ENCODE measurements at regions not wholly inside any gene's neighbourhood (a gene's known extent, or its start where the extent isn't known, plus 50 kb on each side); places are given as distances from the start of the nearest gene placed in this dataset.

GRCh38 chr9:107635101-107635802, 145.7 kb upstream of the KLF4 start:
- no peak overlapping the region for H3K27ac ChIP-seq
- POLR2A ChIA-PET (ENCODE audit: low non-redundant PET) = no interaction called here
- no peak for DNase-seq (ENCODE audit: low spot score)
- TF ChIP-seq, protein P1, sequence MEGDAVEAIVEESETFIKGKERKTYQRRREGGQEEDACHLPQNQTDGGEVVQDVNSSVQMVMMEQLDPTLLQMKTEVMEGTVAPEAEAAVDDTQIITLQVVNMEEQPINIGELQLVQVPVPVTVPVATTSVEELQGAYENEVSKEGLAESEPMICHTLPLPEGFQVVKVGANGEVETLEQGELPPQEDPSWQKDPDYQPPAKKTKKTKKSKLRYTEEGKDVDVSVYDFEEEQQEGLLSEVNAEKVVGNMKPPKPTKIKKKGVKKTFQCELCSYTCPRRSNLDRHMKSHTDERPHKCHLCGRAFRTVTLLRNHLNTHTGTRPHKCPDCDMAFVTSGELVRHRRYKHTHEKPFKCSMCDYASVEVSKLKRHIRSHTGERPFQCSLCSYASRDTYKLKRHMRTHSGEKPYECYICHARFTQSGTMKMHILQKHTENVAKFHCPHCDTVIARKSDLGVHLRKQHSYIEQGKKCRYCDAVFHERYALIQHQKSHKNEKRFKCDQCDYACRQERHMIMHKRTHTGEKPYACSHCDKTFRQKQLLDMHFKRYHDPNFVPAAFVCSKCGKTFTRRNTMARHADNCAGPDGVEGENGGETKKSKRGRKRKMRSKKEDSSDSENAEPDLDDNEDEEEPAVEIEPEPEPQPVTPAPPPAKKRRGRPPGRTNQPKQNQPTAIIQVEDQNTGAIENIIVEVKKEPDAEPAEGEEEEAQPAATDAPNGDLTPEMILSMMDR (conservative IDR thresholded peaks at IDR 0.05; ENCODE audit: low read depth) = no peak
- CTCF ChIA-PET = interaction anchor here (0.6 to 0.7 kb wide), 2 partner anchors 24 to 175 kb away, joined by 3 read pairs; no protein-coding TSS in a partner anchor

- TF ChIP-seq, protein P1 (conservative IDR thresholded peaks at IDR 0.05; ENCODE audit: low read depth) = no peak
- CTCF ChIA-PET = interaction anchor here (0.5 to 1.1 kb wide), 4 partner anchors 9 to 133 kb away, joined by 3 to 5 read pairs (median 3); no protein-coding TSS in a partner anchor
- POLR2A ChIA-PET (ENCODE audit: low non-redundant PET) = no interaction called here
- H3K27ac ChIP-seq = no peak overlapping the region
- no peak for DNase-seq (ENCODE audit: low spot score)
Observed at GRCh38 chr9:107633406-107633805, 143.8 kb upstream of the KLF4 start.

DNA sequence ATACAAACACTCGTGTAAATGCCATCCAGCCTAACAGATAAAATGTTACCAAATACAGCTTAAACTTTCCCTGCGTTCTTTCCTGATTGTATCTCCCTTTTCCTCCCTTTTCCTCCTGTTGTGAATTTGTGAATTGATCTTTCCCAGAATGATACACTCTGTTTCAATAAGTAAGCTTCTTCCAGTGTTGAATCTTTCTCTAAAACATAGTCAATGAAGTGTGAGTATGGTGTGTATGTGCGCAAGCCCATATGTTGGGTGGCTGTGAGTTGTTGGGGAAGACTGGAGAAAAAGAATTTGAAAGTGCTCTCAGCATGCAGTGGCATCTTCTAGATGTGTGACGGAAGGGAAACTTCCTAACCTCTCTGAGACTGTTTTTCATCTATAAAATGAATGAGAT, 143.1 kb upstream of the KLF4 start:
- H3K27ac ChIP-seq = no peak overlapping the region
- ChIA-PET CTCF (interaction anchor here (1.1 kb wide), 1 partner anchor 109 kb away, joined by 3 read pairs; no protein-coding TSS in a partner anchor), POLR2A (ENCODE audit: low non-redundant PET) (no interaction called here)
- TF ChIP-seq, protein P1 (conservative IDR thresholded peaks at IDR 0.05; ENCODE audit: low read depth) = no peak
- no peak for DNase-seq (ENCODE audit: low spot score)

DNA sequence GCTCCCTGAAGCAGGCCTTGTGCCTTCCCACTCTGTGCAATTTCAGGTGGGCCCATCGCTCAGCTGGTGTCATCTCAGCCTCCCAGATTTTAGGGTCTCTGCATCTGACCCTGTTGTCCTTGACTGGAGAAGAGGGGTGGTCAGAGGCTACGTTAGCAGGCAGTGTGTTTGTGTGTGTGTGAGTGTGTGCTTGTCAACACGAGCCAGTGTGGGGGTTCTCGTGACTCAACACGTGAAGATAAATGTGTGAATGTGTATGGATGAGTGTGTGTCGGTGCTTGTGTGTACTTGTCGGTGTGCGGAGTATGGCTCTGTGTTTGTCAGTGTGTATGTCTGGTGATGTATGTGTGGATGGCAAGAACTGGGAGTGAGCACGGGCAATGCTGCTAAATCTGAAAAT, 142.6 kb upstream of the KLF4 start:
- CTCF ChIA-PET = no interaction called here
- TF ChIP-seq, protein P1 (conservative IDR thresholded peaks at IDR 0.05; ENCODE audit: low read depth) = no peak
- H3K27ac ChIP-seq = no peak overlapping the region
- POLR2A ChIA-PET (ENCODE audit: low non-redundant PET) = no interaction called here
- DNase-seq (ENCODE audit: low spot score) = no peak

- no peak for DNase-seq (ENCODE audit: low spot score)
- CTCF ChIA-PET = interaction anchor here (0.6 to 0.7 kb wide), 2 partner anchors 80 to 213 kb away, joined by 3 to 4 read pairs; no protein-coding TSS in a partner anchor
- POLR2A ChIA-PET (ENCODE audit: low non-redundant PET) = interaction anchor here (0.7 kb wide), 1 partner anchor 13 kb away, joined by 10 read pairs; no protein-coding TSS in a partner anchor
- no peak overlapping the region for H3K27ac ChIP-seq
- TF ChIP-seq, protein P1 (conservative IDR thresholded peaks at IDR 0.05; ENCODE audit: low read depth) = no peak
Observed at GRCh38 chr9:107631788-107632187, 142.2 kb upstream of the KLF4 start.

DNA sequence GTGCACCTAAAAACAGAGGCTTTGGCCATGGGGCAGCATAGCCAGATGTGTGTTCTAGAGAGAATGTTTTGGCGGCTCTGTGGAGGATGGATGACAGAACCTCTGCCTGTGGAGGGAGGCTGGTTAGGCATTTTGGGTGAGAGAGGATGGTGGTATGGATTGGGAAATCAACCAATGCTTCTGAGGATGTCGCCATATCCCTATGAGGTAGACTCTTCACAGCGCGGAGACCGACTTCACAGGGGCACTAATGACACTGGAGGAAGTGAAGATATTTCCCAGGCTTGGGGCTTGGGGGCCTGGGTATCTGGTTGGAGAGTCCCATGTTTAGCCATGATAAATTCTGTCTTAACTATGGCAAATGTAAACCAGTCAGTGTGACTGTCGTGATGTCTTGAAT, 140.6 kb upstream of the KLF4 start:
- ChIA-PET POLR2A (ENCODE audit: low non-redundant PET) (no interaction called here), CTCF (no interaction called here)
- DNase-seq (ENCODE audit: low spot score) = no peak
- TF ChIP-seq, protein P1 (conservative IDR thresholded peaks at IDR 0.05; ENCODE audit: low read depth) = no peak
- no peak overlapping the region for H3K27ac ChIP-seq
